ENCODE measurements at regions not wholly inside any gene's neighbourhood (a gene's known extent, or its start where the extent isn't known, plus 50 kb on each side); places are given as distances from the start of the nearest gene placed in this dataset.

DNA sequence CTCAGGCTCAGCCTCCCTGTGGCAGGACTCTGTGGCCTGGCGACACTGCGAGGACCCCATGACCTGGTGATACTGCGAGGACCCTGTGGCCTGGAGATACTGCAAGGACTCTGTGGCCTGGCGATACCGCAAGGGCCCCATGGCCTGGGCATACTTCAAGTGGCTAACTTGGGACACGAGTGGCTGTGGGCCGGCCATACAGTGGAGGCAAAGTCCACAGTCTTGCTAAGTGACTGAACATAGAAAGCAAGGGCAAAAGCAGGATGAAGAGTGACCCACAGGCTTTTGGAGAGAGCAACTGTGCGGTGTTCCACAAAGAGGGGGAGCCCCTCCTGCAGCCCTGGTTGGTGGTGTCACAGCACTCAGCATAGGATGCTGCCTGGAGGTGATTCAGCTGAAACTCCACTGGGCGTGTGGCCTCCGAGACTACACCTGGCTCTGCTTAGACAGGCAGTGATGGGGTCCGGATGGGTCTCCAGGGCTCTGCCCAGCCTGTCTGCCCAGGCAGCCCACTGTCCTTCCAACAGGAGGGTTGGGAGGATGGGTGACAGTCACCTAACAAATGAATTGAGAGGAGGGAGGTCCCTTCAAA lies 691.0 kb upstream of the HS6ST1 start:
- H3K4me3 ChIP-seq (replicated peaks in 1 of 2; ENCODE audit: low read depth in 2 of 2, low read length in 2 of 2), result no peak overlapping the region
- DNase-seq (ENCODE audit: low read depth in 2 of 2), result no peak
- TF ChIP-seq, protein P1, sequence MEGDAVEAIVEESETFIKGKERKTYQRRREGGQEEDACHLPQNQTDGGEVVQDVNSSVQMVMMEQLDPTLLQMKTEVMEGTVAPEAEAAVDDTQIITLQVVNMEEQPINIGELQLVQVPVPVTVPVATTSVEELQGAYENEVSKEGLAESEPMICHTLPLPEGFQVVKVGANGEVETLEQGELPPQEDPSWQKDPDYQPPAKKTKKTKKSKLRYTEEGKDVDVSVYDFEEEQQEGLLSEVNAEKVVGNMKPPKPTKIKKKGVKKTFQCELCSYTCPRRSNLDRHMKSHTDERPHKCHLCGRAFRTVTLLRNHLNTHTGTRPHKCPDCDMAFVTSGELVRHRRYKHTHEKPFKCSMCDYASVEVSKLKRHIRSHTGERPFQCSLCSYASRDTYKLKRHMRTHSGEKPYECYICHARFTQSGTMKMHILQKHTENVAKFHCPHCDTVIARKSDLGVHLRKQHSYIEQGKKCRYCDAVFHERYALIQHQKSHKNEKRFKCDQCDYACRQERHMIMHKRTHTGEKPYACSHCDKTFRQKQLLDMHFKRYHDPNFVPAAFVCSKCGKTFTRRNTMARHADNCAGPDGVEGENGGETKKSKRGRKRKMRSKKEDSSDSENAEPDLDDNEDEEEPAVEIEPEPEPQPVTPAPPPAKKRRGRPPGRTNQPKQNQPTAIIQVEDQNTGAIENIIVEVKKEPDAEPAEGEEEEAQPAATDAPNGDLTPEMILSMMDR (IDR thresholded peaks at IDR 0.05; ENCODE audit: low read depth, low read length), result no peak

DNA sequence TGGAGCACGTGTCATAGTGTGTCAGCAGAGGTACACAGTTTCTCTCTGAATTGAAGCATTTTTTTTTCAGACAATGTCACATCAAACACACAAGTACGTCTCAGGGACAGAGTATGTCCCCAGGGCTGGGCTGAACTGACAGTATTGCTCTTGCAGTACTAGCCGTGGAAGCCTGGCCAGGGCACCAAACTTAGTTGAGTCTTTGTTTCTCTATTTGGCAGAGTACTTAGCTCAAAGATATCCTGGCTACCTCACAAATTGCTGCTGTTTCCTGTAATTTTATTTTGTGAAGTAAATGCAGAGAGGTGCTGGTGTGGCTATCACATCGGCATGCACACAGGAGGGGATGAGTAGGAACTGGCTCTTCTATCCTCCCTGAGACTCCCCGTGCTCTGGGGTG lies 691.6 kb upstream of the HS6ST1 start:
- TF ChIP-seq, protein P1 (IDR thresholded peaks at IDR 0.05; ENCODE audit: low read depth, low read length), result no peak
- no peak overlapping the region for H3K4me3 ChIP-seq (replicated peaks in 1 of 2; ENCODE audit: low read depth in 2 of 2, low read length in 2 of 2)
- DNase-seq (ENCODE audit: low read depth in 2 of 2), result no peak

DNA sequence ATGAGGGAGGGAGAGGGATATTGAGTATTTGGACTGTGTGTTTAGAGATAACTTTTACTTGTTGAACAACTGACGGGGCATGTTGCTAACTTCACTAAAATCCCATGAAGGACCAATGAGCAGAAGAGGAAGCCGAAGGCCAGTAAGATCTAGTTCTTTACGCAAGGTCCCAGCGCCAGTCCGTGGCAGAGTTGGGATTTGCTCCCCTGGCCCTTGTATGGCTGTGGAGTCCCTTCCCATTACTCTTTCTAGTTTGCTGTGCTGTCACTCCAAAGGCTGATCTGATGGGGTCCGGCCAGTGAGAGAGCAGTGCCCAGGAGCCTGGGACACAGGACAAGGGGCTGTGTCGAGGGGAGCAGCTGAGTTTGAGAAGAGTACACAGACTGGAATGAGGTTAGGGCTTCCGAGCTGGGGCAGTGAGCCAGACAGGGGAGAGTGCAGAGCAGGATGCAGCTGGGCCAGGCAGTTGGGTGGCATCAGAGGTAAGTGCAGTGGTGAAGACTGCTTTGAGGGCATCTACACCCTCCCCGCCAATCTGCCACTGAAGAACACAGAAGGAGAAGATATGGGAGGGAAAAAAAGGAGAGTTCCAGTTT lies 692.9 kb upstream of the HS6ST1 start:
- no peak overlapping the region for H3K4me3 ChIP-seq (replicated peaks in 1 of 2; ENCODE audit: low read depth in 2 of 2, low read length in 2 of 2)
- DNase-seq (ENCODE audit: low read depth in 2 of 2), result no peak
- TF ChIP-seq, protein P1 (IDR thresholded peaks at IDR 0.05; ENCODE audit: low read depth, low read length), result no peak

DNA sequence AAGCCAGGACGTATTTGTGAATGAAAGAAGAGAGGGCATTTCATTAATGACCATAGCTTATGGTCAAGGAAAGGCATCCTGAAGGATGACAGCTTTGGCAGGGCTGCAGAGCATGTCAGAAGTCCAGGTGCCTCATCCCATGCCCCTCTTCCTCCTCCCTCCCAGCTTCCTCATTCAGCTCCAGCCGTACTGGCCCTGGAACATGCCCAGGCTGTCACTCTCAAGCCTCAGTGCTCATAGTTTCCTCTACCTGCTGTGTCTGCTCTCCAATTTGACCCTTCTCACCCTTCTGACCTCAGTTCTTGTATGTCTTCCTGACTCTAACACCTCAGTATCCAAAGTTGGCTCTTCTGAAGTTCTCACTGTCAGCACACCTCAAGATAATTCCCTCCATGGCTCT lies 695.8 kb upstream of the HS6ST1 start:
- TF ChIP-seq, protein P1 (IDR thresholded peaks at IDR 0.05; ENCODE audit: low read depth, low read length), result no peak
- DNase-seq (ENCODE audit: low read depth in 2 of 2), result no peak

DNA sequence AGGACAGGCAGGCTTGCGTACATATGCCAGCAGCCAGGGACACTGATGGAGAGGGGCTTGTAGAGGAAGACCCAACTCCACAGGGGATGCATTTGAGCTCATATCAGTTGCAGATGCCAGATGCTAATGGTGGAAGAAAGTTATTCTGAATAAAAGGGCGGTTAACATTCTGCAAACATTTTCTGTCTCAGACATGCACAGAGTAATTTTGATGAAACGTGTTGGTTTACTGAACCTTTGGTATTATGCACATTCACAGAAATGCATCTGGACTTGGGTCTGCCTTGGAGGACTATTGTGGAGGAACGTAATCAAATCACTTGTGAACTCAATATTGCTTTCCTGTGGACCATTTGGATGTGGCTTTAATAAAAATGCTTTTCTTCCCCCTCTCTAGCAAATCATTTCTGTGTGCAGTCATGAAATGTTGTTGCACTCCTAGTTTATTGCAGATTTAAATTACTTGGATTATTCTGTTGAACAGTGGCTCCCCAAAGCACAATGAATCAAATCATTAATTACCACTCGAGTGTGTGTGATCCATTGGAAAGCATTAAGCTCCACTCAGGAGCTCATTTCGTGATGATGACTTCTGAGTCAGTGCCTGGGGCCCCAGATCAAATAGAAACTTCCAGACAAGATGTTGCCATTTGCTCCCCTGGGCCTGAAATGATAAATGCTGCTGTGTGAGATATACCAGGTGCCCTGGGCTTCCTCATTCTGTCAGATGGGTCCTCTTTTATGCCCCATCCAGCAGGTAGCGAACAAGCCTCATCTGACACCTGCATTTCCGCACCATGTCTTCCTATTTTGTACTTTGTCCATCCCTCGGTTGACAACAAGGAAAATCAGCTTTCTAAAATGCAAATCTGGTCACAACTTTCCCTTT lies 697.0 kb upstream of the HS6ST1 start:
- TF ChIP-seq, protein P1 (IDR thresholded peaks at IDR 0.05; ENCODE audit: low read depth, low read length), result no peak
- no peak for DNase-seq (ENCODE audit: low read depth in 2 of 2)
- H3K4me3 ChIP-seq (replicated peaks in 1 of 2; ENCODE audit: low read depth in 2 of 2, low read length in 2 of 2), result no peak overlapping the region

More for the DNA sequence above, 695.8 kb upstream of the HS6ST1 start:
- H3K4me3 ChIP-seq (replicated peaks in 1 of 2; ENCODE audit: low read depth in 2 of 2, low read length in 2 of 2), result no peak overlapping the region

DNA sequence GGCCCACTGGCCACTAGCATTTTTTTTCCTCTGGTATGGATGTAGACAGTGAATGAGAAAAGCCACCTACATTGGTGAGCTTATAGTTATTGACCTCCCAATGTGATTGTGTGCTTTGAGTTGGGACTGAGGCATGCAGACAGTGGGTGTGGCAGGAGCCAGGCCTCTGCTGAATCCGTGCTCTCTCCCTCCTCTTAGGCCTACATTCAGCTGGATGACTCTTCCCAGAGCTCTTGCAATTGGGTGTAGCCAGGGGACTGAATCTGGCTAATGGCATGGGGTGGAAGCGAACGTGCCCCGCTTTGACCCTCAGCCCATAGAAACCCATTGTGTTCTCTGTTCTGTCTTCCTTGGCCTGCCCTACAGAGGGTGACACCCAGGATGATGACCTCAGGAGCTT lies 698.3 kb upstream of the HS6ST1 start:
- TF ChIP-seq, protein P1 (IDR thresholded peaks at IDR 0.05; ENCODE audit: low read depth, low read length), result no peak
- no peak for DNase-seq (ENCODE audit: low read depth in 2 of 2)

More for the DNA sequence above, 698.3 kb upstream of the HS6ST1 start:
- no peak overlapping the region for H3K4me3 ChIP-seq (replicated peaks in 1 of 2; ENCODE audit: low read depth in 2 of 2, low read length in 2 of 2)
